Smooth muscle cell (in vitro differentiated cells): ENCODE measurements at regions not wholly inside any gene's neighbourhood (a gene's known extent, or its start where the extent isn't known, plus 50 kb on each side); places are given as distances from the start of the nearest gene placed in this dataset.

ENCODE experiments used
- DNase-seq: peaks from one replicate; lab custom pipeline; 2025; ENCODE audit not compliant: unreplicated experiment; lab: John Stamatoyannopoulos, UW
- H2AFZ ChIP-seq: fragments of 200-600 bp; sonication (generic); 2 replicates; pipeline ENCODE4 v1.6.0; 2016; ENCODE audit warnings: antibody characterized with exemption, low read depth, mild to moderate bottlenecking
- H3F3A ChIP-seq: fragments of 200-600 bp; sonication (generic); 2 replicates; pipeline ENCODE4 v1.6.0; 2017; ENCODE audit warnings: antibody characterized with exemption, low read depth
- H3K27ac ChIP-seq: fragments of 200-600 bp; sonication (generic); 2 replicates; pipeline ENCODE4 v1.5.1; 2016; ENCODE audit warnings: low read depth, mild to moderate bottlenecking
- H3K27me3 ChIP-seq: fragments of 200-600 bp; sonication (generic); 2 replicates; pipeline ENCODE4 v1.6.1; 2016; ENCODE audit warnings: low read depth, mild to moderate bottlenecking
- H3K36me3 ChIP-seq: fragments of 200-600 bp; sonication (generic); 2 replicates; pipeline ENCODE4 v1.5.1; 2016; ENCODE audit warnings: low read depth
- H3K4me1 ChIP-seq: fragments of 200-600 bp; sonication (generic); 2 replicates; pipeline ENCODE4 v1.5.1; 2016; ENCODE audit warnings: low read depth
- H3K4me2 ChIP-seq: fragments of 200-600 bp; sonication (generic); 2 replicates; pipeline ENCODE4 v1.6.0; 2016; ENCODE audit warnings: mild to moderate bottlenecking
- H3K4me3 ChIP-seq: fragments of 200-600 bp; sonication (generic); 2 replicates; pipeline ENCODE4 v1.5.1; 2016; ENCODE audit warnings: mild to moderate bottlenecking
- H3K79me2 ChIP-seq: fragments of 200-600 bp; sonication (generic); 2 replicates; pipeline ENCODE4 v1.6.0; 2016; ENCODE audit warnings: low read depth, mild to moderate bottlenecking
- H3K9ac ChIP-seq: fragments of 200-600 bp; sonication (generic); 2 replicates; pipeline ENCODE4 v1.6.0; 2016; ENCODE audit warnings: low read depth
- H3K9me3 ChIP-seq: fragments of 200-600 bp; sonication (generic); replicated peaks from 2 replicates; pipeline ENCODE4 v1.5.1; 2016; ENCODE audit warnings: low read depth
- H4K20me1 ChIP-seq: fragments of 200-600 bp; sonication (generic); 2 replicates; pipeline ENCODE4 v1.6.0; 2016; ENCODE audit warnings: low read depth
- WGBS: methylation state at CpG from one replicate; pipeline ENCODE4 v1.1.7; 2016; ENCODE audit warnings: low lambda C conversion rate; 5-methylcytosine and 5-hydroxymethylcytosine counted together
- TF ChIP-seq, protein P1 (sequence below): fragments of 200-600 bp; sonication (generic); IDR thresholded peaks from 2 replicates; pipeline ENCODE4 v1.5.1; 2017; ENCODE audit warnings: borderline replicate concordance, mild to moderate bottlenecking, antibody characterized with exemption; ENCODE audit not compliant: insufficient read depth, poor library complexity, severe bottlenecking

GRCh38 chr3:184480831-184481230 is 80.8 kb upstream of the EPHB3 start:
- Histone ChIP-seq H3K27ac (no peak overlapping the region), H2AFZ (no peak overlapping the region), H3F3A (no peaks in the 10 kb centered on the region), H3K9ac (no peak overlapping the region), H3K4me1 (no peaks in the 10 kb centered on the region), H3K79me2 (no peaks in the 10 kb centered on the region), H4K20me1 (no peaks in the 10 kb centered on the region), H3K9me3 (no peaks in the 10 kb centered on the region), H3K36me3 (no peaks in the 10 kb centered on the region), H3K4me3 (no peak overlapping the region), H3K27me3 (peaks cover 11% of the 10 kb centered on the region), H3K4me2 (no peak overlapping the region)
- DNase-seq, result no peak
- 78% methylated on average over 2 of the region's 2 CpGs for WGBS
- TF ChIP-seq, protein P1, sequence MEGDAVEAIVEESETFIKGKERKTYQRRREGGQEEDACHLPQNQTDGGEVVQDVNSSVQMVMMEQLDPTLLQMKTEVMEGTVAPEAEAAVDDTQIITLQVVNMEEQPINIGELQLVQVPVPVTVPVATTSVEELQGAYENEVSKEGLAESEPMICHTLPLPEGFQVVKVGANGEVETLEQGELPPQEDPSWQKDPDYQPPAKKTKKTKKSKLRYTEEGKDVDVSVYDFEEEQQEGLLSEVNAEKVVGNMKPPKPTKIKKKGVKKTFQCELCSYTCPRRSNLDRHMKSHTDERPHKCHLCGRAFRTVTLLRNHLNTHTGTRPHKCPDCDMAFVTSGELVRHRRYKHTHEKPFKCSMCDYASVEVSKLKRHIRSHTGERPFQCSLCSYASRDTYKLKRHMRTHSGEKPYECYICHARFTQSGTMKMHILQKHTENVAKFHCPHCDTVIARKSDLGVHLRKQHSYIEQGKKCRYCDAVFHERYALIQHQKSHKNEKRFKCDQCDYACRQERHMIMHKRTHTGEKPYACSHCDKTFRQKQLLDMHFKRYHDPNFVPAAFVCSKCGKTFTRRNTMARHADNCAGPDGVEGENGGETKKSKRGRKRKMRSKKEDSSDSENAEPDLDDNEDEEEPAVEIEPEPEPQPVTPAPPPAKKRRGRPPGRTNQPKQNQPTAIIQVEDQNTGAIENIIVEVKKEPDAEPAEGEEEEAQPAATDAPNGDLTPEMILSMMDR, result no peak

- H3K27ac ChIP-seq, result no peak overlapping the region
- WGBS, result 54% methylated on average over 7 of the region's 7 CpGs
Observed at GRCh38 chr3:184481984-184482671, 79.5 kb upstream of the EPHB3 start.

DNA sequence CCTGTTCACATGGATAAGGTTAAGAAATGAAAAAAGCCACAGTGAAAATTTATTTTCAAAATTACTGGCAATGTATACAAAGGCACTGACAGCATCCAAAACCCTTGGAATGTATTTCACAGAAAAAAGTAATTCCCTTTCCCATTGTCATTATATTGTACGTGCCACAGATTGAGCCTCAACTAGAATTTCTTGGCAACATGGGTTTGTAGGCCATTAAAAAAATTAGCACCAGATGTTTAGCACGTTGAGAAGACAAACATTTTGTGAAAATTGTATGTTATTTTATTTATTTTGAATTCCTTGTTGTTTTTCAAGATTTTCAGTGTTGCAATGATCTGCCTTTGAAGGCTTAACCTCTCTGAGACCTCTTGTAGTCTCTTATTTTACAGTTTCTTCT is 76.3 kb upstream of the EPHB3 start:
- WGBS, result 55% methylated on average over 2 of the region's 2 CpGs
- H3K9ac ChIP-seq, result no peak overlapping the region
- TF ChIP-seq, protein P1, result no peak
- no peak overlapping the region for H3K27ac ChIP-seq
- H4K20me1 ChIP-seq, result no peaks in the 10 kb centered on the region
- no peaks in the 10 kb centered on the region for H3F3A ChIP-seq
- DNase-seq, result no peak
- no peaks in the 10 kb centered on the region for H3K79me2 ChIP-seq
- no peak overlapping the region for H2AFZ ChIP-seq
- H3K4me1 ChIP-seq, result no peaks in the 10 kb centered on the region
- peaks cover 24% of the 10 kb centered on the region for H3K27me3 ChIP-seq
- no peak overlapping the region for H3K4me2 ChIP-seq
- no peaks in the 10 kb centered on the region for H3K36me3 ChIP-seq
- H3K4me3 ChIP-seq, result no peak overlapping the region
- H3K9me3 ChIP-seq, result no peaks in the 10 kb centered on the region

More at GRCh38 chr3:184481984-184482671, 79.5 kb upstream of the EPHB3 start:
- H3K4me3 ChIP-seq, result no peak overlapping the region
- no peaks in the 10 kb centered on the region for H3K9me3 ChIP-seq
- no peak overlapping the region for H2AFZ ChIP-seq
- H3K27me3 ChIP-seq, result no peaks in the 10 kb centered on the region
- H3K4me2 ChIP-seq, result no peak overlapping the region
- H4K20me1 ChIP-seq, result no peaks in the 10 kb centered on the region
- no peaks in the 10 kb centered on the region for H3K4me1 ChIP-seq
- H3K79me2 ChIP-seq, result no peaks in the 10 kb centered on the region
- TF ChIP-seq, protein P1, result no peak
- no peaks in the 10 kb centered on the region for H3K36me3 ChIP-seq
- DNase-seq, result no peak
- H3K9ac ChIP-seq, result no peak overlapping the region
- H3F3A ChIP-seq, result no peaks in the 10 kb centered on the region

DNA sequence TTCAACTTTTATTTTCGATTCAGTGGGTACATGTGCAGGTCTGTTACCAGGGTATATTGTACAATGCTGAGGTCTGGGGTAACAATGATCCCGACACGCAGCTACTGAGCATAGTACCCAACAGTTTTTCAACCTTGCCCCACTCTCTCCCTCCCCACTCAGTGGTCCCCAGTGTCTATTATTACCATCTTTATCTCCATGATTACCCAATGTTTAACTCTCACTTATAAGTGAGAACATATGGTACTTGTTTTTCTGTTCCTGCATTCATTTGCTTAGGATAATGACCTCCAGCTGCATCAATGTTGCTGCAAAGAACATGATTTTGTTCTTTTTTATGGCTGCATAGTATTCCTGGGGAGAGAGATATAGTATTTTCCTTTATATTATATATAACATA is 75.7 kb upstream of the EPHB3 start:
- TF ChIP-seq, protein P1, result no peak
- H3K79me2 ChIP-seq, result no peaks in the 10 kb centered on the region
- no peaks in the 10 kb centered on the region for H3K9me3 ChIP-seq
- no peaks in the 10 kb centered on the region for H3K36me3 ChIP-seq
- no peak overlapping the region for H3K4me2 ChIP-seq
- 94% methylated on average over 3 of the region's 3 CpGs for WGBS
- no peak overlapping the region for H3K4me3 ChIP-seq
- no peak overlapping the region for H3K9ac ChIP-seq
- no peaks in the 10 kb centered on the region for H3K4me1 ChIP-seq
- no peaks in the 10 kb centered on the region for H3F3A ChIP-seq
- no peak for DNase-seq
- no peak overlapping the region for H2AFZ ChIP-seq
- H4K20me1 ChIP-seq, result no peaks in the 10 kb centered on the region
- peaks cover 31% of the 10 kb centered on the region for H3K27me3 ChIP-seq
- no peak overlapping the region for H3K27ac ChIP-seq
